Inflammatory macrophage (primary cell): ENCODE measurements at regions not wholly inside any gene's neighbourhood (a gene's known extent, or its start where the extent isn't known, plus 50 kb on each side); places are given as distances from the start of the nearest gene placed in this dataset.
A peak's percentile ranks its signal among the peaks of the same experiment; 100 is the strongest.

ENCODE experiments used
- DNase-seq, 2 donors: peaks; one replicate each; pipeline ENCODE4 v3.0.0-alpha.2; 2020 to 2022

DNA sequence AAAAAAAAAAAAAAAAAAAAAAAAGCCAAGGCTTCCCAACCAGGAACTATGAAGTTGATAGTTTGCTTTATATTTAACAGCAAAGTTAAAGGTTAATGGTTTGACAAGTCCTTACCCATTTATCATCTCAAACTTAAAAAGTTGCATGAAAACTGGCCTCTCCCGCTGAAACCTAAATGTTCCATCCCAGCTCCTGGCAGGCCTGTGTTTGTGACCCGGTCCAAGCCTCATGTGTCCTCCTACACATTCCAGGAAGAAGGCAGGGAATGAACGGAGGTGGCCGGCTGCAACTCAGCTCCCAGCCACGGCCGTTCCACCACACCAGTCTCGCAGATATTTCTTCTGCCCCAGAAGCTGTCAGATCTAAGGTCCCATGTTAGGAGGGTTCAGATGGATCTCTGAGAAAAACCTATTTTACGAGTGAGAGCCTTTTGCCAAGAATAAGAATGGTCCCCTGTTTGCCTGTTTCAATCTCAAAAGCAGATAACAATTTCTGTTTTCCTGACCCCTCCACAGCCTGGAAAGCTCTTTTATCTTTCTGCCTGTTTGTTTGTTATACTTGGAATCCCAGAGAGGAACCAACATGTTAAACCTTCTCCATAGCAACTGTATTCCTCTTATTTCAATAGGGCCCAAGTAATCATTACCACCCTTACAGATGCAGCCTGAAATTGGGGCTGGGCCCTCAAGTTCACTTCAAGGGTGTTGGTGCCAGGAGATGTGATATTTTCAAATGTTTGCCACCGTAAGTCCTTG, 56.5 kb downstream of the KCTD12 start:
- DNase-seq: no peak

DNA sequence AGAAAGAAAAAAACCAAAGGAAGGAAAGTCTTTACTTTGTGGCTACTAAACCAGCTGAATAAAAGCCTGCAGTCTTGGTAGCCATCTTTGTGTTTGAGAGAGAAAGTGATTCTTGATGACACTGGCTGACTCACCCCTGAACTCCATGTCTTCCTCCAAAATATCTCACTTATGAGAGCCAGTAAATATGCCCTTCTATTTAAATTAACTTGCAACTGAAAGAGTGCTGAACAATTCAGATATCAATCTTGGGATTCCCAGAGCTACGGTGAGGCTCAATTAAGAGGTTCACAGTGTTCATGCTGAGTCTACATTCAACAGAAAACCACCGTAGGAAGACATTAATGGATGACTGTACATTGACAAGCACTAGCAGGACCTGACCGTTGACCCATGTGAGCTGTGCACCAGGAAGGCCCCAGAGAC, 57.9 kb downstream of the KCTD12 start:
- DNase-seq: no peak

DNA sequence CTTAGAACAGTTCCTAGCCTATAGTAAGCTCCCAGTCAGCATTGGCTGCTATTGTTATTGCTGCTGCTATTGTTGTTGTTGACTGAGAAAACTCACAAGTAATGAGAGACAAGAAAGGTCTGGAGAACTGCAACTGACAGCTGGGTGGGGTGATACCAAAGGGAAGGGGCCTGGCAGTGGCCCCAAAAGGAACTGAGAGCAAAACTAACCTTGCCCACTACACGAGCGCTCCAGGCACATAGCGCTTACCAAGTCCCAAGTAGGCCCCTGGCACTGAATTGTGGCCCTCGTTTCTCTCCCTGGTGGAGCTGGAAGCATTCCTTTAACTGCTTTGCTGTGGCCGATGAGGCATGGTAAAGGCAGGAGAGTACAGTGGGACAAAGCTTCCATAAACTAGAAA, 59.7 kb downstream of the KCTD12 start:
- DNase-seq: no peak

DNA sequence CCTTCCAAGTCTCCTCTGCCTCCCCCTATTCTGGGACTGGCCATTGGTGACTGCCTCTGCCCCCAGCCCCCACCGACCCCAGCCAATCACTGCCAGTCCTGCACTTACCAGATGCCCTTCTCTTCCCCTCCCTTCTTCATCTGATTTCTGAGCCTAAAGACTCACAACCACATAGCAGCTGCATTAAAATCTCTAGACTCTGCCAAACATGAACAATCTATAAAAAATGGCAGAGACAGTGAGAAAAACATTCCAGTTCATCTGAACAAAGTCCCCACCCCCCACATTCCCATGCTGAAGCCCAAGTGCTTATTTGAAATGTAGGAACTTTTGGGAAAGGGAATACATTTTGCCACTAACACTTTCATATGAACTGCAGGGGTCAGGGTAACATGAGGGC, 60.8 kb downstream of the KCTD12 start:
- DNase-seq: no peak

DNA sequence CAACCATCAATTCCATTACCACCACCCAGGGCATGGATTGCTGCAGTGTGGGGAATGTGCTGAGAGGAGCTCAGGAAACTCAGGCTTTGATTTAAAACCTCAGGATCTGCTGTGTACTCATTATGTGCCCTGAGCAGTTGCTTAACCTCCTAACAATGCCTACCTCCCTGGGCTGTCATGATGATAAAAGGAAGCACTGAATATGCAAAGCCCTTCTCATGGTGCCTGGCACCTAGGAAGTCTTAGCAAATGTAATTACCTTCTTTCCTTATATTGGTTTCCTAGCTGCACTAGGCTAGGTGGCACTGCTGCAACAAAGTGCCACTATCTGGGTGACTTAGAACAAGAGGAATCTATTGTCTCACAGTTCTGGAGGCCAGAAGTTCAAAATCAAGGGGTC, 62.2 kb downstream of the KCTD12 start:
- no peak for DNase-seq

DNA sequence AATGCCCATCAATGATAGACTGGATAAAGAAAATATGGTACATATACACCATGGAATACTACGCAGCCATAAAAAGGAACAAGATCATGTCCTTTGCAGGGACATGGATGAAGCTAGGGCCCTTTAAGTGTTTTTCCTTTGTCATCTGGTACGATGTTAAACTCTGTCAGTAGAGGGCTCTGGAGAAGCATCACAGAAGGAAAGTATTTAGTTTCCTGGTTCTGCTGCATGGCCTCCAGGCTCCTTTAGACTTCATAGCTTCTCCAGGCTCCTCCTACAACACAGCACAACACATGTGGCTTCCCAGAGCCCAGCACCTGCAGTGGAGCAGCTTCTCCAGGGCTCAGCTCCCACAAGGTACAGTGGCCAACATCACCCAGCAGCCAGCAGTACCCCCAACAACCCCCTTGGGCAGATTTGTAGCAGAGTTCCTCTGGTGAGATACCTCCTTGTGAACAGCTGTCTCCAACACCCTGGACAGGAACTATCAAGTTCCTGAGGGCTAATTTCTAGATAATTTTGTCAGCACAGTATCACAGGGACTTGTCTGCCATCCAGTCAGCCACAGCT, 63.4 kb downstream of the KCTD12 start:
- peak; percentile 72 to 76 for DNase-seq

DNA sequence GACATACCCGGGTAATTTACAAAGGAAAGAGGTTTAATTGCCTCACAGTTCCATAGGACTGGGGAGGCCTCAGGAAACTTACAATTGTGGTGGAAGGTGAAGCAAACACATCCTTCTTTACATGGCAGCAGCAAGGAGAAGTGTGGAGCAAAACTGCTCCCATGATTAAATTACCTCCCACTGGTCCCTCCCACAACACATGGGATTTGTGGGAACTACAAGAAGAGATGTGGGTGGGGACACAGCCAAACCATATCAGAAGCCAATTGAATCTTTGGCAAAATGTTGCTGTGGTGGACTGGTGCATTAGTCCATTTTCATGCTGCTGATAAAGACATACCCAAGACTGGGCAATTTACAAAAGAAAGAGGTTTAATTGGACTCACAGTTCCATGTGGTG, 65.0 kb downstream of the KCTD12 start:
- DNase-seq: peak in 1 of 2 donors; percentile 33

DNA sequence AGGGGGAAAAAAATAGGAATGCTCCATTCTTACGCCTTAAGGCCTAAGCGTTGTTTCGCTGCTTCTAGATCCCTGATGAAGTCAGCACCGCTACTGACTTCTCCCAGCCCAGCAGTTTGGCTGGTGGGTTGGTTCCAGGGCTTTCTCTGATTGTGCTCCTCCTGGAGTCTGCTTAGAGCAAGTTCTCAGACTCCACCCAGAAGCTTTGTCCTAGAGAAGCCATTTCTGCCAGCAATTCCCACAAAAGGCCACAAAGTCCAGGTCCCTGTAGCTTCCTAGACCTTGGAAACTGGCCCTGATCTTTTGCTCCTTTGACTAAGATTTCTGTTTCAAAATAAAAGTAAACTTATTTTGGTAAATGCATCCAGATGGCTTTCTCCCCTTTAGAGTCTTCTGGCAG, 65.4 kb downstream of the KCTD12 start:
- DNase-seq: no peak

DNA sequence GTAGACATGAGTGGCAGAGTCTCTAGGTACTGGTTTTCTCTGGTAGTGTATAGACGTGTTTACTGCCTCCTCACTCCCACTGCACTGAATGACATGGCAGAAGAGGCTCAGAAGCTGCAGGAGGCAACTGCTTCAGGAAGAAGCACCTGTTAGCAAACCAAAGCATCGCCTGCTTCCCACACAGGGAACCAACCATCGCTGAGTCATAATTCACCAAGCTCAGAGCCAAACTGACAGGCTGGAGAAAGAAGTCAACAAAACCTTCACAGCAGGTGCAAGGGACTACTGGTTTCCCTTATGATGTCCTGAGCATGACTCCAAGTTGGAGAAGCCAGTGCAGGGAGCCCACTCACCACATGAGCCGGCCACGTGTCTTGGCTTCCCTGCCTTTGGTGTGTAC, 69.8 kb downstream of the KCTD12 start:
- DNase-seq: peak in 1 of 2 donors; percentile 30

DNA sequence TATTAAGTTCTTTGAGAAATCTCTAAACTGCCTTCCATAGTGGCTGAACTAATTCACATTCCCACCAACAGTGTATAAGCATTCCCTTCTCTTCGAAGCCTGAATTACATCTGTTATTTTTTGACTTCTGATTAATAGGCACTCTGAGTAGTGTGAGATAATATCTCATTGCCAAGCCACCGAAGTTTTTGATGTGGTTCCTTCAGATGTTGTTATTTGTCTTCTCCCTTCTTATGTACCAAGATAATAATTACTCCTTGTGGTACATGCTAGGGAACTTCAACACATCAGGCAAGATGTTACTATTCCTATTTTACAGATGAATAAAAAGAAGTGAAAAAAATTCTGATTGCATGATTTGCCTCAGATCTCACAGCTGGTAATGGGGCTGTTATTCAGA, 70.9 kb downstream of the KCTD12 start:
- no peak for DNase-seq

DNA sequence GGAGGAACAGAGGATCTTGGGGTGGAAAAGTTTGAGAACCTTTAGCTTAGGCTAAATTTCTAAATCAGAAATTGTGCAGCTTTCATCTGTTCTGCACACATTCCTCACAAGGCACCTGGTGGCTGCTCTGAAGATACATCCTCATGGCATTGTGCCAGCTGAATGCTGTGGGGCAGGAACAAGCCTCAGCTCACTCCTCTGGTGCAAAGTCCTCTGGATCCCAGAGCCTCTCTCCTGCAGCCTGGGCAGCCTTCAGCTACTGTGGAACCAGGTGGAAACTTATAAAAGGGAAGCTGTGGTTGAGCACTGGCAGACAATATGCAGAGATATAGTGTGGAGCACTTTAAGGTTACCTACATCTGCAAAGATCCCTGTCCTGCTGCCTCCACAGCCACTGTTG, 72.3 kb downstream of the KCTD12 start:
- DNase-seq: no peak

DNA sequence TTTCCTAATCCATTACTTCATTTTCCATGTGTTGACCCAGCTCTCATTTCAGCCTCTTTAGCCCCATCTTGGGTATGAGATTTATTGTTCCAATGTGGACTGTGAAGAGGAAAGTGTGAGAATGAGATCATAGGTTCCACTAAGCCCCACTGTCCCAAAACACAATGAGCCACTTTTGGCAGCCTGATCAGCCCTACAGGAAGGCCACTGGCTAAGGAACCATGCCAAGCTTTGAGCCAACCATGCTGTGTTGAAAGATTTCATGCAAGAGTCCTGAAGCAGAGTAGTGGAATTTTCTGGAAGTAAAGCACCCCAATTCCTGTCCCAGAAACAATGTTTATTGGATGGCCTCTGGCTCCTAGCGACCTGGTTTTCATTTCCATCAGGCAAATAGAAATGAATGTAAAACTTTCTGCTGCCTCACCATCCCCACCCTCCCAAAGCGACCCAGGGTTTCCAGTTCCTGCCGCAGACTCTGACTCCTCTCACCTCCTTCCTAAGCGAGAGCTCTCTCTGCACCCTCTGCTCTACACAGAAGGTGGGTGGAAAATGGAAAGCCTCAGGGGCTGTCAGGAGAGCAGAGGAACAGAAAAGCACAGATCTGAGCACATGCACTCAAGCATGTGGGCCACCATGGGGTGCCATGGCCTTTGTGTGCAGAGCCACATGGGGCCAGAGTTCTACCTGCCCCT, 73.1 kb downstream of the KCTD12 start:
- no peak for DNase-seq

DNA sequence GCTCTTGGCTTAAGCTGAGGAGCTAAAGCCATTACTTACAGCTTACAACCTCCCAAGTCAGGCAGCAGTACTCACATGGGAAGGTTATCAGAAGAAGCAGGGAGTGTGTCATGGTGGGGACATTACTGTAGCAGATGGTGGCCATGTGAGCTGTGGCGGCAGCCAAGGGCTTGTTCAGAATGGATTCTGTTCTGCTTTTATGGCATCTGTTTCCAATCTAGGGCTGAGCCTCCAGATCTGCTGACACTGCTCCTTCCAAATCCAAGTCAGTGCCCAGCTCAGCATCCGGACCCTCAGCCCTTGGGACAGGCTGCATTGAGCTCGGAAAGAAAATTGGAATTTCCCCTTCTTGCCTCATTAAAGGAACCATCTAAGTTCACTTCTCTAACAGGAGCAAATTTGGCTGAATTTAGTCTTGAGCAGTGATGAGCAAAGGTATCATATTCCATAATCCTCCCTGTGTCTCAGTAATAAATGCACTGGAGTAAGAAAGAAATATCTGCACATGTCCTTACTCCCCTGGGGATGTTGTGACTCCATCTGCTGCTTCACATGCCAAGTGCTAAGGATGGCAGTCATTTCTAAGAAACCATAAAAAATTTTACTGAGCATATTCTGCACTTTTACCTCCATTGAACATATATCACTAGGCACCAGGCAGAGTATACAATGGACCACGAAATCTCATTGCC, 73.9 kb downstream of the KCTD12 start:
- peak in 1 of 2 donors; percentile 31 for DNase-seq

DNA sequence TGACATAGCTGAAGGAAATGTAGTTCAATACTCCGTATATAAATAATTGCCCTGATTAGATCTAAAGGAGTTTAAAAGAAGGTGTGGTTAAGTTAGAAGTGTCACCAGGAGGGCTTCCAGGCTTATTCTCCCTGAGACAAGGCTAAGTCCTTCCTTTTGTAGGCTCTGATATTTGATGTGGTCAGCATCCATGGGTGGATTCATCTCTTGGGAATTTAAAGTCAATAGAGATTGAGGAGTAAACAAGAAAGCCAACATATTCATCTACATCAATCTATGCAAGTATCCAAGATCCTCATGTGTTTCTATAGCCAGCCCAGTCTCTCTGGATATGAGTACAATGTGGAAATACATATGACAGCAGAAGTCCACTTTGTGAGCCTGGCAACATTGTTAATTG, 76.8 kb downstream of the KCTD12 start:
- DNase-seq: no peak

DNA sequence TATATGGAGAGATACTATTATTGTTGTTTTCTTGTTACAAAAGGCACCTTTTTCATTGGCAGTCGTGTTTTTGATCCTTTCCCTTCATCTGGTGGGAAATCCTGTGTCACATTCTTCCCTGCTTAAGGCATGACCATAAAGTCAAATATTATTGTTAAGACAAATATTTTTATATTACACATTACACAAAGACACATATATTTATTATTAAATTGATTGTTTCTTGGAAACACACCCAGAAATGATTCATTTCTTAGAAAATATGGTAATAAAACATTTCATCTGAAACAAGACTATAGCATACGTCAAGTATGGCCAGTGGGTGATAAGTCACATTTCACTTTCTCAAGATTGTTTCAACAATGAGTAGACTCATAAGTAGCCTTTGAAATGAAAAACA, 77.3 kb downstream of the KCTD12 start:
- DNase-seq: no peak

DNA sequence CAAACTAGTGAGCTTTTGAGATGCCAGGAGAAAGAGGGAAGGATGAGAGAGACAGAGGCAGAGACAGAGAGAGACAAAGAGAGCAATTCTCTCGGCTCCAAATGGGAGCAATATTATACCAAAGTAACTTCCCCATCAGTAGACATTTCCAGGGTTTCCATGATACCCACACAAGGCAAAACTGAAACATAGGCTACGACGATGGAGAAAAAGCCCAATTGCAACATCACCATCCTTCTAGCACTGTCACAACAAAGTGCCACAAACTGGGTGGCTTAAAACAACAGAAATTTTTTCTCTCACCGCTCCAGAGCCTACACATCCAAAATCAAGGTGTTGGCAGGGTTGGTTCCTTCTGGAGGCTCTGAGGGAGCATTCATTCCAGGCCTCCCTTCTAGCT, 81.4 kb downstream of the KCTD12 start:
- peak in 1 of 2 donors; percentile 24 for DNase-seq

DNA sequence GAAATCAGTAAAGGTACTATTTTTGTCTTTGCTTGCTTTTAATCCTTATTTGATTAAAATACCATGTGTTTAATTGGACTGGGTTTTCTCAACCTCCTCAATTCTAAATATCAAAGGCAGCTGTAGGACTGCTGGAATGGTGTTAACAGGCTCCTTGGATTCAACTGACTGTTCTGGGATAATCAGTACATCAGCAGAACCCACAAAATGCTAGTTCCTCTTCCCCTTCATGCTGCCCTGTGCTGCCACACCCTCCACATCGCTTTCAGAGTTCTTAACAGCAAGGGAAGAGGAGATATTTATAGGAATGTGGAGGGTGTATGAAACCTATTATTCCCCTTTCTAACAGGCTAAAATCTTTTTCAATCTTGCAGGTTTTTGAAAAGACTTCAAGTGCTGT, 82.4 kb downstream of the KCTD12 start:
- peak; percentile 54 to 58 for DNase-seq

DNA sequence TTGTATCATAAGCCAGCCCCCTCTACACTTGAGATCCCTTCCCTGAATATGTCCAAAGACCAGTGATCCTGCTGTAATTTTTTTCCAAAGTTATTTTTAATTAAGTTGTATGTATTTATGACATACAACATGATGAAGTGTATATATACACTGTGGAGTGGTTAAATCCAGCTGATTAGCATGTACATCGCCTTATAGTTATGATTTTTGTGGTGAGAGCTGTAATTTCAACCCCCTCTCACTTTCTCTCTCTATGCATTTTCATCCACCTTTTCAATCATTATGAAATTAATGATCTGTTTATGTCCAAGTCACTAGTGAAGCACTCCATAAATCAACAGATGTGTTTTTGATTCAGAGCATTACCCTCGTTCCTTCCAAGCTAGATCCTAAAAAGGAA, 85.3 kb downstream of the KCTD12 start:
- DNase-seq: no peak

DNA sequence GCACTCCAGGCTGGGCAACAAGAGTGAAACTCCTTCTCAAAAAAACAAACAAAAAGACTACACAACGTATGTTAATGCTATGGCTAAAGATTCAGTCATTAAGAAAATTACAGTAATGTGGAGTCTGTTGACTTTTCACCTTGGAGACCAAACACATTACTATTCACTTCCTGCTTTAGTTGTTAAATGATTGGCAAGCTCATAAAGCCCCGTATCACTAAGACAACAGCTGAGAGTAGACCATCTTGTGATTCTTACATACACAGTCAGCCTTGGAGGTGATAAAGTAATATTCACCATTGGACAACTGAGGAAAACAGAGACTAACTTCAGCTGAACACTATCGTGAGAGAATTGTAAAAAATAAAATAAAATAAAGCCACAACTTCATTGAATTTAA, 86.5 kb downstream of the KCTD12 start:
- peak; percentile 50 to 62 for DNase-seq

DNA sequence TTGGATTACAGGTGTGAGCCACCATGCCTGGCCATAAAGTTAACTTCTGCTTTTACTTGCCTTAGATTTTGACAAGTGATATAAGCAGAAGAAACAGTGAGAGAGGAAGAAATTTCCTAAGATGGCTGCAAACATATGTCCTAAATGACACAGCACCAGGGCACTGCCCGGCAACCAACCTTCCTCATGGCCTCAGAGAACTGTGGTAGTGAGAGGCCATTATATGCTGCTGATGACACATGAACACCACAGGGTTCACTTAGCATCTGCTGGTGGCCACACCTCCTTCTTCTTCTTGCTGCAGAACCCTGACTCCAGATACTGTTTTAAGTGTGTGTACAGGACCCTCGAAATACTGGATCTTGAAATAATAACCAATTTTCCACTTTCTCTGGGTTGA, 88.2 kb downstream of the KCTD12 start:
- peak; percentile 53 to 70 for DNase-seq

DNA sequence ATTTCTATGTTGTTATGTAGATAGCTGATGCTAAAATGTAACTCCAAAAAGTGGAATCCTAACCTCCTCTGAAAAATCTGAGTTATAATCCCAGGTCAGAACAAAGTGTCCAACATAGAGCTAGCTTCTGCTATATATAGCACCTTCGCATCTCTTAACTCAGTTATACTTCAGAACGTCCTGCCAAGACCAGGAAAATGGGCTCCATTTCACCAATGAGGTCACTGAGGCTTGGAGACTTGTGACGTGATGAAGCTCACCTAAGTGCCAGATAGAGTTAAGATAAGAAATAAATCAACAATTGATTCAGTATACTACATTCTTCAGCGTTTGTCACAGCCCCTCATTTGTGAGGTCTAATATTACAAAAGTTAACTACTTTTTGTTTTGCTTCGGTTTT, 88.8 kb downstream of the KCTD12 start:
- no peak for DNase-seq

DNA sequence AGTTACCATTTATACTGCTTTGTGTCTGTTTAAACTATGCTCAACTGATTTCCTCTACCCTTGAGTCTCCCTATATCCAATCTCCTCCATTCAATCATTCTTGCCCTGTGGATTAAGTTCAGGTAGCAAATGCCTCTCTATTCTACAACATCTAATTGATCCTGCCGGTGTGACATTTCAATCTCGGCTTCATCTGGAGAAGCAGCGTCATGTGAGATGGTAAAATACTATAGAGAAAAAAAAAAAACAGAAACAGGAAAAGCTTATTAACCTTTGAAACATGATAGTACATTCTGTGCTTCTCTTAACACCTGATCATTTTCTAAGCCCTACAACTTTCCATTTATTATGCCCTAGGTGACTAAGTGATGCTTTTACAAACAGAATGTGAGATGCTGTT, 89.4 kb downstream of the KCTD12 start:
- no peak for DNase-seq
